ENCODE measurements at regions not wholly inside any gene's neighbourhood (a gene's known extent, or its start where the extent isn't known, plus 50 kb on each side); places are given as distances from the start of the nearest gene placed in this dataset.
A peak's percentile ranks its signal among the peaks of the same experiment; 100 is the strongest.

GRCh38 chr20:58577871-58578598 lies 62.8 kb upstream of the APCDD1L start:
- Histone ChIP-seq H3K27me3 (peaks cover 0 to 45% (median 0%) of the 10 kb centered on the region in 3 donors), H3K36me3 (no peaks in the 10 kb centered on the region), H3K27ac (no peak overlapping the region), H3K9me3 (peaks cover 0 to 4% (median 0%) of the 10 kb centered on the region in 4 donors), H3K4me1 (no peaks in the 10 kb centered on the region), H3K4me3 (no peak overlapping the region)
- DNase-seq, result no peak
- intact Hi-C loops (cut with DNase I; ENCODE audit: low total_unique reads), result no loop called here
- WGBS, 5 donors, result 69 to 79% (median 73%) methylated on average over 19 to 23 of the region's 23 CpGs
- TF ChIP-seq CTCF (IDR thresholded peaks at IDR 0.05) (no peak), EP300 (IDR thresholded peaks at IDR 0.05) (no peak)

DNA sequence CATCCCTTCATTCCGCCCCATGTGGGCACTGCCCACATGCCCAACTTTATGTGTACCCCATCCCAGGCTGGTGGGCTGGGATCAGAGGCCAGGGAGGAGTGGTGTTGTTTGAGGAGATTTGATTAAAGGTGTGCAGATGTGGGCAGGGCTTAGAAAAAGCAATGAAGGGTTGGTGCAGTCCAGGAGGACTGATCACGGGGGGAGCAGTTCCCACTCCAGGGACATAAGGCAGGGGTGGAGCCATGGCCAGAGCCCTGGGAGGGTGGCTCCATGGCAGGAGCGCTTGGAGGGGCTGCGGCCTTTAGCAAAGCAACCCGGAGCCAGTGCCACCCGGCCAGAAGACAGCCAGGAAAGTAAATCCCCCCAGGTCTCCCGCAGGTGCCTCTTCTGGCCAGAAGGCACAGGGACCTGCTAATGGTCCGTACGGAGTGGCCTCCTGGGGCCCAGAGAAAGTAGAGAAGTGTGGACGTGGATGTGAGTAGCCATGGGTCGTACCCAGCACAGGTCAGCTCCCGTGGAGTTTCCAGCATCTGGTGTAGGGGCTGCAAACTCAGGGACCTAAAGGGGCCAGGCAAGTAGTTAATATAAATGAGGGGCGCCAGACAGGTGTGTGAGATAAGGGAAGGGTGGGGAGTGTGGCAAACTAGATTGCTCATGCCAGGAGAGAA lies 62.1 kb upstream of the APCDD1L start:
- intact Hi-C loops (cut with DNase I; ENCODE audit: low total_unique reads), result no loop called here
- no peak for DNase-seq

GRCh38 chr20:58576603-58576970 lies 61.4 kb upstream of the APCDD1L start:
- 76 to 89% (median 81%) methylated on average over 9 of the region's 9 CpGs for WGBS, 5 donors
- Histone ChIP-seq H3K27me3 (peaks cover 0 to 45% (median 0%) of the 10 kb centered on the region in 3 donors), H3K36me3 (no peaks in the 10 kb centered on the region), H3K9me3 (no peaks in the 10 kb centered on the region), H3K4me1 (peaks cover 0 to 8% (median 4%) of the 10 kb centered on the region in 4 donors), H3K4me3 (no peak overlapping the region), H3K27ac (no peak overlapping the region)
- intact Hi-C loops (cut with DNase I; ENCODE audit: low total_unique reads), result no loop called here
- TF ChIP-seq CTCF (IDR thresholded peaks at IDR 0.05), result no peak
- TF ChIP-seq EP300 (IDR thresholded peaks at IDR 0.05), result no peak
- TF ChIP-seq POLR2A (IDR thresholded peaks at IDR 0.05), result no peak
- TF ChIP-seq POLR2AphosphoS5 (IDR thresholded peaks at IDR 0.05), result no peak
- peak in 1 of 2 donors; percentile 45 for DNase-seq

More for the DNA sequence above, 62.1 kb upstream of the APCDD1L start:
- H3K27me3 ChIP-seq, result peaks cover 0 to 45% (median 0%) of the 10 kb centered on the region in 3 donors
- peaks cover 0 to 1% (median under 1%) of the 10 kb centered on the region in 4 donors for H3K4me1 ChIP-seq
- TF ChIP-seq EP300 (IDR thresholded peaks at IDR 0.05) (no peak), POLR2A (IDR thresholded peaks at IDR 0.05) (no peak), CTCF (IDR thresholded peaks at IDR 0.05) (no peak), POLR2AphosphoS5 (IDR thresholded peaks at IDR 0.05) (no peak)
- no peak overlapping the region for H3K4me3 ChIP-seq
- WGBS, 5 donors, result 72 to 88% (median 82%) methylated on average over 13 of the region's 13 CpGs
- peaks cover 0 to 2% (median 0%) of the 10 kb centered on the region in 4 donors for H3K9me3 ChIP-seq
- H3K27ac ChIP-seq, result no peak overlapping the region
- H3K36me3 ChIP-seq, result no peaks in the 10 kb centered on the region

DNA sequence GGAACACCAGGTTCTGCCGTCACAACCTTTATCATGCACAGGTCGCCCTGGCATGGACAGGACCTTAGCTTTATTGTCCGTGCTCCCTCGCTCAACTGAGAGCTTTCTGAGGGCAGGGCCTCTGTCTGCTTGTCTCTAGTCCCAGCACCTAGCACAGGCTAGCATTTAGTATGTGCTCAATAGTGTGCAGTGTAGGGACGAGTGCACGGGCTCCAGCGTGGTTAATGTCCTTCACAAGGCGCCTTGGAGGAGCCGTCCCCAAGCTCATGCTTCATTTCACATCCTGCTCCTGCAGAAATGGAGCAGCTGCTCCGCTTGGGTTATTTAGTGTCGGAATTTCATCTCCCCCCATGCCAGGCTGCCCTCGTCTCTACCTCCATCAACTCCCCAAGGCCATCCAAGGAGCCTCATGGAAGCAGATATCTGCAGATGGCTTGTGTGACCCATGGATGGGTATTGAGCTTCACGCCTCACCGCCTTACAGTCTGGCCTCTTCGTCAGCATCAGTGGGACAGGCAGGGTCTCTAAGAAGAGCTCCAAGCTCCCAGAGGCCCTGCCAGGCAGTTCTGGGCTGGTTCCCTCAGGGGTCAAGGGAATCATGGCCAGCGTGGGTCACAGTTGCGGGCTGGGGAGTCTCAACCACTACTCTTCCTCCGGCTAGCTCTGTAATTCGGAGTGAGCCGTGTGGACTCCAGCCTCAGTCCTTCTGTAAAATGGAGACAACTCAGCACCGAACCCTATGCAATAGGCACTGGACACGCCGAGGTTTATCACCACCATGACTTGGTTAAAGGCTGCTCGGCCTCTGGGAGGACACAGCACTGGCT lies 60.8 kb upstream of the APCDD1L start:
- H3K27ac ChIP-seq, result no peak overlapping the region
- DNase-seq, result no peak
- peaks cover 0 to 40% (median 0%) of the 10 kb centered on the region in 3 donors for H3K27me3 ChIP-seq
- no peak overlapping the region for H3K4me3 ChIP-seq
- intact Hi-C loops (cut with DNase I; ENCODE audit: low total_unique reads), result no loop called here
- peaks cover 0 to 14% (median 6%) of the 10 kb centered on the region in 4 donors for H3K4me1 ChIP-seq
- no peaks in the 10 kb centered on the region for H3K36me3 ChIP-seq
- H3K9me3 ChIP-seq, result no peaks in the 10 kb centered on the region
- TF ChIP-seq CTCF (IDR thresholded peaks at IDR 0.05) (no peak), POLR2AphosphoS5 (IDR thresholded peaks at IDR 0.05) (no peak), EP300 (IDR thresholded peaks at IDR 0.05) (no peak), POLR2A (IDR thresholded peaks at IDR 0.05) (no peak)
- 84 to 91% (median 88%) methylated on average over 23 to 24 of the region's 24 CpGs for WGBS, 5 donors
